Ureter (tissue), 1 donor: ENCODE measurements at regions not wholly inside any gene's neighbourhood (a gene's known extent, or its start where the extent isn't known, plus 50 kb on each side); places are given as distances from the start of the nearest gene placed in this dataset.

Source experiments
- DNase-seq: peaks from one replicate; pipeline ENCODE4 v3.0.0-alpha.2; 2020; ENCODE audit warnings: low spot score
- donor health status: DM: yes; HTN: yes; CAD: no.

- no peak for DNase-seq
Observed at GRCh38 chr1:58997637-58998036, 213.8 kb upstream of the JUN start.

- DNase-seq, result no peak
Observed at GRCh38 chr1:58999676-59000075, 215.8 kb upstream of the JUN start.

- no peak for DNase-seq
Observed at GRCh38 chr1:59004755-59005154, 220.9 kb upstream of the JUN start.

- DNase-seq, result no peak
Observed at GRCh38 chr1:59005491-59006288, 221.8 kb upstream of the JUN start.

GRCh38 chr1:59006289-59006658 is 222.4 kb upstream of the JUN start:
- no peak for DNase-seq

GRCh38 chr1:59006932-59007331 is 223.1 kb upstream of the JUN start:
- DNase-seq, result no peak

- no peak for DNase-seq
Observed at GRCh38 chr1:59007429-59007819, 223.6 kb upstream of the JUN start.

- no peak for DNase-seq
Observed at GRCh38 chr1:59007820-59008598, 224.2 kb upstream of the JUN start.

- no peak for DNase-seq
Observed at GRCh38 chr1:59008599-59009347, 224.9 kb upstream of the JUN start.

- no peak for DNase-seq
Observed at GRCh38 chr1:59011663-59012062, 227.8 kb upstream of the JUN start.

GRCh38 chr1:59012378-59012777 is 228.5 kb upstream of the JUN start:
- DNase-seq, result no peak

GRCh38 chr1:59013276-59013927 is 229.6 kb upstream of the JUN start:
- DNase-seq, result peak; percentile 65

GRCh38 chr1:59013928-59014279 is 230.1 kb upstream of the JUN start:
- DNase-seq, result no peak

- no peak for DNase-seq
Observed at GRCh38 chr1:59014827-59015226, 231.0 kb upstream of the JUN start.

- DNase-seq, result no peak
Observed at GRCh38 chr1:59015708-59016107, 231.9 kb upstream of the JUN start.

GRCh38 chr1:59016390-59016789 is 232.5 kb upstream of the JUN start:
- DNase-seq, result no peak

- no peak for DNase-seq
Observed at GRCh38 chr1:59017501-59018231, 233.8 kb upstream of the JUN start.

- DNase-seq, result no peak
Observed at GRCh38 chr1:59018446-59018845, 234.6 kb upstream of the JUN start.

GRCh38 chr1:59018860-59019259 is 235.0 kb upstream of the JUN start:
- no peak for DNase-seq

GRCh38 chr1:59020151-59020997 is 236.5 kb upstream of the JUN start:
- DNase-seq, result peak; percentile 63

- DNase-seq, result no peak
Observed at GRCh38 chr1:59022199-59022598, 238.4 kb upstream of the JUN start.
